ENCODE measurements at regions not wholly inside any gene's neighbourhood (a gene's known extent, or its start where the extent isn't known, plus 50 kb on each side); places are given as distances from the start of the nearest gene placed in this dataset.
"Not testable (repeated sequence)": the region's sequence is repeated elsewhere in the genome, so short reads cannot be mapped to it uniquely, and the experiment has no call there.

GRCh38 chr7:55686771-55687170 is 114.5 kb upstream of the VOPP1 start:
- intact Hi-C loops (cut with micrococcal nuclease); H3K36me3 Mint-ChIP-seq (ENCODE audit: low read depth); H3K9me3 Mint-ChIP-seq; H3K4me3 Mint-ChIP-seq; H3K4me1 Mint-ChIP-seq; POLR2A ChIA-PET; CTCF ChIA-PET; DNase-seq; H3K27me3 Mint-ChIP-seq; H3K27ac Mint-ChIP-seq; ATAC-seq (ENCODE audit: low read depth): not testable (repeated sequence)

GRCh38 chr7:55683501-55683900 is 111.2 kb upstream of the VOPP1 start:
- H3K9me3 Mint-ChIP-seq; POLR2A ChIA-PET; ATAC-seq (ENCODE audit: low read depth); H3K27me3 Mint-ChIP-seq; intact Hi-C loops (cut with micrococcal nuclease); H3K36me3 Mint-ChIP-seq (ENCODE audit: low read depth); CTCF ChIA-PET; H3K27ac Mint-ChIP-seq; H3K4me3 Mint-ChIP-seq; DNase-seq; H3K4me1 Mint-ChIP-seq: not testable (repeated sequence)

- H3K4me1 Mint-ChIP-seq; DNase-seq; CTCF ChIA-PET; H3K27me3 Mint-ChIP-seq; H3K9me3 Mint-ChIP-seq; intact Hi-C loops (cut with micrococcal nuclease); H3K36me3 Mint-ChIP-seq (ENCODE audit: low read depth); H3K4me3 Mint-ChIP-seq; H3K27ac Mint-ChIP-seq; ATAC-seq (ENCODE audit: low read depth); POLR2A ChIA-PET: not testable (repeated sequence)
Measured at GRCh38 chr7:55675589-55675988, 103.3 kb upstream of the VOPP1 start.

- POLR2A ChIA-PET; CTCF ChIA-PET; H3K4me1 Mint-ChIP-seq; DNase-seq; H3K27me3 Mint-ChIP-seq; H3K9me3 Mint-ChIP-seq; ATAC-seq (ENCODE audit: low read depth); intact Hi-C loops (cut with micrococcal nuclease); H3K4me3 Mint-ChIP-seq; H3K27ac Mint-ChIP-seq; H3K36me3 Mint-ChIP-seq (ENCODE audit: low read depth): not testable (repeated sequence)
Measured at GRCh38 chr7:55673525-55673924, 101.2 kb upstream of the VOPP1 start.

- H3K9me3 Mint-ChIP-seq; H3K36me3 Mint-ChIP-seq (ENCODE audit: low read depth); CTCF ChIA-PET; H3K27ac Mint-ChIP-seq; POLR2A ChIA-PET; intact Hi-C loops (cut with micrococcal nuclease); ATAC-seq (ENCODE audit: low read depth); H3K4me1 Mint-ChIP-seq; DNase-seq; H3K4me3 Mint-ChIP-seq; H3K27me3 Mint-ChIP-seq: not testable (repeated sequence)
Measured at GRCh38 chr7:55672084-55672483, 99.8 kb upstream of the VOPP1 start.

GRCh38 chr7:55657654-55658053 is 85.4 kb upstream of the VOPP1 start:
- ChIA-PET CTCF (no interaction called here), POLR2A (interaction anchor here (0.7 kb wide), 1 partner anchor 9 kb away, joined by 5 read pairs; no protein-coding TSS in a partner anchor)
- Mint-ChIP-seq H3K4me1 (peaks cover 4% of the 10 kb centered on the region), H3K4me3 (no peak overlapping the region), H3K27ac (no peak overlapping the region), H3K36me3 (ENCODE audit: low read depth) (no peaks in the 10 kb centered on the region), H3K9me3 (no peaks in the 10 kb centered on the region), H3K27me3 (peaks cover 3% of the 10 kb centered on the region)
- intact Hi-C loops (cut with micrococcal nuclease), result no loop called here
- DNase-seq (no peak), ATAC-seq (ENCODE audit: low read depth) (peak; percentile 47)
- no peak for TF ChIP-seq CTCF (IDR thresholded peaks at IDR 0.05)

- Mint-ChIP-seq H3K4me1 (no peaks in the 10 kb centered on the region), H3K4me3 (no peak overlapping the region), H3K27me3 (peaks cover 12% of the 10 kb centered on the region), H3K36me3 (ENCODE audit: low read depth) (no peaks in the 10 kb centered on the region), H3K27ac (no peak overlapping the region), H3K9me3 (no peaks in the 10 kb centered on the region)
- ChIA-PET CTCF (interaction anchor here (1.6 kb wide), 1 partner anchor 10 kb away, joined by 6 read pairs; no protein-coding TSS in a partner anchor), POLR2A (no interaction called here)
- no peak for TF ChIP-seq CTCF (IDR thresholded peaks at IDR 0.05)
- intact Hi-C loops (cut with micrococcal nuclease), result no loop called here
- DNase-seq (no peak), ATAC-seq (ENCODE audit: low read depth) (no peak)
Measured at GRCh38 chr7:55651057-55651456, 78.8 kb upstream of the VOPP1 start.

GRCh38 chr7:55649238-55649637 is 76.9 kb upstream of the VOPP1 start:
- no peak for TF ChIP-seq CTCF (IDR thresholded peaks at IDR 0.05)
- no peak overlapping the region for H3K4me3 Mint-ChIP-seq
- ATAC-seq (ENCODE audit: low read depth) (no peak), DNase-seq (no peak)
- no peaks in the 10 kb centered on the region for H3K9me3 Mint-ChIP-seq
- intact Hi-C loops (cut with micrococcal nuclease), result no loop called here
- ChIA-PET CTCF (no interaction called here), POLR2A (interaction anchor here (0.6 kb wide), 1 partner anchor 9 kb away, joined by 5 read pairs; no protein-coding TSS in a partner anchor)
- no peak overlapping the region for H3K27ac Mint-ChIP-seq
- no peaks in the 10 kb centered on the region for H3K36me3 Mint-ChIP-seq (ENCODE audit: low read depth)
- H3K27me3 Mint-ChIP-seq, result peaks cover 12% of the 10 kb centered on the region
- no peaks in the 10 kb centered on the region for H3K4me1 Mint-ChIP-seq
